ENCODE measurements at regions not wholly inside any gene's neighbourhood (a gene's known extent, or its start where the extent isn't known, plus 50 kb on each side); places are given as distances from the start of the nearest gene placed in this dataset.

GRCh38 chr1:232172563-232172962 is 457.4 kb downstream of the SIPA1L2 start:
- TF ChIP-seq CTCF (IDR thresholded peaks at IDR 0.05) (no peak), POLR2A (IDR thresholded peaks at IDR 0.05) (no peak)
